NB4 (cell line): ENCODE measurements at regions not wholly inside any gene's neighbourhood (a gene's known extent, or its start where the extent isn't known, plus 50 kb on each side); places are given as distances from the start of the nearest gene placed in this dataset.

ENCODE experiments used
- CTCF ChIP-seq: IDR thresholded peaks from one replicate; pipeline ENCODE4 v1.5.1; 2012; ENCODE audit warnings: low read depth, low read length
- POLR2A ChIP-seq: IDR thresholded peaks from 2 replicates; pipeline ENCODE4 v1.6.1; 2011; ENCODE audit warnings: mild to moderate bottlenecking; ENCODE audit not compliant: insufficient read length; ENCODE audit errors: extremely low read depth

- TF ChIP-seq CTCF (no peak), POLR2A (no peak)
Observed at GRCh38 chr16:8183176-8184099, 406.9 kb downstream of the TMEM114 start.
